Panc1 (cell line): ENCODE measurements at regions not wholly inside any gene's neighbourhood (a gene's known extent, or its start where the extent isn't known, plus 50 kb on each side); places are given as distances from the start of the nearest gene placed in this dataset.

Source experiments
- POLR2AphosphoS5 ChIP-seq: IDR thresholded peaks from 2 replicates; pipeline ENCODE4 v1.6.1; 2012; ENCODE audit warnings: mild to moderate bottlenecking, low read depth, low read length, moderate library complexity
- TCF7L2 ChIP-seq: IDR thresholded peaks from 2 replicates; pipeline ENCODE4 v1.6.1; 2011; ENCODE audit warnings: mild to moderate bottlenecking, low read depth, low read length, inconsistent platforms
- TF ChIP-seq, protein P1 (sequence below): fragments of 450-650 bp; IDR thresholded peaks from 2 replicates; pipeline ENCODE4 v1.5.1; 2017; ENCODE audit warnings: mild to moderate bottlenecking

DNA sequence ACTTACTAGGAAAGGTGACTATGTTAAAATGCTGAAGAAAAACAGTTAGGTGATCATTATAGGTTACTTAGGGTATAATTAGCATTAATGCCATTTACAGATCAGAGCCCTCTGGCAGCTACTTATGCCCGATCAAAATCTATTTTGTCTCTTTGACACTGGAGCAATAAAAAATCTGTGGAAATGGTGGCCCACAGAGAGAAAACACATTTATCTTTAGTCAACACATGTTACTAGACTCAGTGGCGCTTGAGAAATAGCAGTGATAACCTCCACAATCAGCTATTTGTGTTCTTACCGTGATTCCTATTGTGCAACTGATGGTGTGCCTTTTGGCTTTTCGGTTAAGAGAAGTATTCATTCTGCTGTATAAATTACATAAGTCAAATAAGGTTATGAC lies 1519.6 kb downstream of the PCDH9 start:
- TF ChIP-seq, protein P1, sequence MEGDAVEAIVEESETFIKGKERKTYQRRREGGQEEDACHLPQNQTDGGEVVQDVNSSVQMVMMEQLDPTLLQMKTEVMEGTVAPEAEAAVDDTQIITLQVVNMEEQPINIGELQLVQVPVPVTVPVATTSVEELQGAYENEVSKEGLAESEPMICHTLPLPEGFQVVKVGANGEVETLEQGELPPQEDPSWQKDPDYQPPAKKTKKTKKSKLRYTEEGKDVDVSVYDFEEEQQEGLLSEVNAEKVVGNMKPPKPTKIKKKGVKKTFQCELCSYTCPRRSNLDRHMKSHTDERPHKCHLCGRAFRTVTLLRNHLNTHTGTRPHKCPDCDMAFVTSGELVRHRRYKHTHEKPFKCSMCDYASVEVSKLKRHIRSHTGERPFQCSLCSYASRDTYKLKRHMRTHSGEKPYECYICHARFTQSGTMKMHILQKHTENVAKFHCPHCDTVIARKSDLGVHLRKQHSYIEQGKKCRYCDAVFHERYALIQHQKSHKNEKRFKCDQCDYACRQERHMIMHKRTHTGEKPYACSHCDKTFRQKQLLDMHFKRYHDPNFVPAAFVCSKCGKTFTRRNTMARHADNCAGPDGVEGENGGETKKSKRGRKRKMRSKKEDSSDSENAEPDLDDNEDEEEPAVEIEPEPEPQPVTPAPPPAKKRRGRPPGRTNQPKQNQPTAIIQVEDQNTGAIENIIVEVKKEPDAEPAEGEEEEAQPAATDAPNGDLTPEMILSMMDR, result no peak
- no peak for TF ChIP-seq POLR2AphosphoS5
- no peak for TF ChIP-seq TCF7L2
